GM23338 (cell line): ENCODE measurements at regions not wholly inside any gene's neighbourhood (a gene's known extent, or its start where the extent isn't known, plus 50 kb on each side); places are given as distances from the start of the nearest gene placed in this dataset.

Experiments
- ATAC-seq: fragments of 200-7000 bp; cut with Tn5 transposase; 3 replicates; pipeline ENCODE4 v1.9.1; 2020
- DNase-seq: peaks from one replicate; pipeline ENCODE4 v3.0.0-alpha.2; 2015; ENCODE audit warnings: low spot score
- H2AFZ ChIP-seq: fragments of 200-600 bp; sonication (generic); 2 replicates; pipeline ENCODE4 v1.8.0; 2016; ENCODE audit warnings: antibody characterized with exemption, mild to moderate bottlenecking, moderate library complexity
- H3F3A ChIP-seq: fragments of 200-600 bp; sonication (generic); replicated peaks from 2 replicates; pipeline ENCODE4 v1.8.0; 2017; ENCODE audit warnings: antibody characterized with exemption, mixed run types, low read depth
- H3K27ac ChIP-seq: fragments of 200-600 bp; sonication (generic); 2 replicates; pipeline ENCODE4 v1.6.1; 2016; ENCODE audit warnings: low read depth
- H3K27me3 ChIP-seq: fragments of 200-600 bp; sonication (generic); 2 replicates; pipeline ENCODE4 v1.8.0; 2016; ENCODE audit warnings: mild to moderate bottlenecking, mixed run types, moderate library complexity; ENCODE audit not compliant: insufficient read depth
- H3K36me3 ChIP-seq: fragments of 200-600 bp; sonication (generic); 2 replicates; pipeline ENCODE4 v1.8.0; 2016; ENCODE audit warnings: mild to moderate bottlenecking; ENCODE audit not compliant: insufficient read depth
- H3K4me1 ChIP-seq: fragments of 200-600 bp; sonication (generic); 2 replicates; pipeline ENCODE4 v1.8.0; 2016; ENCODE audit warnings: mild to moderate bottlenecking, moderate library complexity; ENCODE audit not compliant: insufficient read depth
- H3K4me2 ChIP-seq: fragments of 200-600 bp; sonication (generic); 2 replicates; pipeline ENCODE4 v1.7.1; 2017; ENCODE audit warnings: mixed run types
- H3K4me3 ChIP-seq: fragments of 200-600 bp; sonication (generic); 2 replicates; pipeline ENCODE4 v1.6.1; 2016; ENCODE audit warnings: mixed run types
- H3K79me2 ChIP-seq: fragments of 200-600 bp; sonication (generic); replicated peaks from 2 replicates; pipeline ENCODE4 v1.8.0; 2017; ENCODE audit warnings: mild to moderate bottlenecking; ENCODE audit not compliant: insufficient read depth
- H3K9me2 ChIP-seq: fragments of 200-600 bp; sonication (generic); 2 replicates; pipeline ENCODE4 v1.8.0; 2017; ENCODE audit not compliant: insufficient read depth
- H4K20me1 ChIP-seq: fragments of 200-600 bp; sonication (generic); replicated peaks from 2 replicates; pipeline ENCODE4 v1.8.0; 2017; ENCODE audit warnings: mild to moderate bottlenecking; ENCODE audit not compliant: insufficient read depth
- H3K27ac Mint-ChIP-seq: 2 replicates; pipeline ENCODE4 v1.8.0; 2020; ENCODE audit warnings: inconsistent platforms, mild to moderate bottlenecking, moderate library complexity, mixed read lengths
- H3K27me3 Mint-ChIP-seq: 3 replicates; pipeline ENCODE4 v1.8.0; 2022; ENCODE audit warnings: low read depth, mild to moderate bottlenecking, moderate library complexity, mixed read lengths, inconsistent platforms; ENCODE audit not compliant: insufficient read depth, poor library complexity
- H3K36me3 Mint-ChIP-seq: 3 replicates; pipeline ENCODE4 v1.8.0; 2021; ENCODE audit warnings: low read depth, mild to moderate bottlenecking, inconsistent platforms, moderate library complexity, mixed read lengths
- H3K4me1 Mint-ChIP-seq: 3 replicates; pipeline ENCODE4 v1.8.0; 2020; ENCODE audit warnings: mild to moderate bottlenecking, inconsistent platforms, mixed read lengths
- H3K4me3 Mint-ChIP-seq: 3 replicates; pipeline ENCODE4 v1.8.0; 2021; ENCODE audit warnings: moderate library complexity, mild to moderate bottlenecking, inconsistent platforms, mixed read lengths
- H3K9me3 Mint-ChIP-seq: 3 replicates; pipeline ENCODE4 v1.8.0; 2020; ENCODE audit warnings: moderate library complexity, mild to moderate bottlenecking, inconsistent platforms, mixed read lengths
- CREB1 ChIP-seq: fragments of 250-450 bp; sonication (Bioruptor Pico); IDR thresholded peaks from 2 replicates; pipeline ENCODE4 v1.5.0; 2020; ENCODE audit warnings: low read depth, mild to moderate bottlenecking, moderate library complexity
- CTCF ChIP-seq, 2 experiments: fragments of 200-600 bp in 1 of 2; sonication (generic) in 1 of 2; conservative IDR thresholded peaks; 2 replicates each; pipeline versions ENCODE4 v1.5.1 to v1.6.1; 2016 to 2017; ENCODE audit warnings: antibody characterized with exemption in 2 of 2, low read depth in 2 of 2, mild to moderate bottlenecking in 2 of 2, moderate library complexity in 1 of 2
- ETS1 ChIP-seq: IDR thresholded peaks from 2 replicates; pipeline ENCODE4 v1.6.1; 2016; ENCODE audit warnings: antibody characterized with exemption
- EZH2 ChIP-seq: fragments of 200-600 bp; sonication (generic); IDR thresholded peaks from one replicate; pipeline ENCODE4 v1.8.0; 2017; ENCODE audit warnings: antibody characterized with exemption, mild to moderate bottlenecking, low read depth; ENCODE audit not compliant: unreplicated experiment
- EZH2phosphoT487 ChIP-seq: fragments of 200-600 bp; sonication (generic); IDR thresholded peaks from one replicate; pipeline ENCODE4 v1.8.1; 2018; ENCODE audit warnings: antibody characterized with exemption; ENCODE audit not compliant: unreplicated experiment
- JUNB ChIP-seq: IDR thresholded peaks from one replicate; pipeline ENCODE4 v1.6.1; 2016; ENCODE audit warnings: antibody characterized with exemption; ENCODE audit not compliant: unreplicated experiment
- NANOG ChIP-seq: IDR thresholded peaks from 2 replicates; pipeline ENCODE4 v1.6.1; 2016; ENCODE audit warnings: antibody characterized with exemption, borderline replicate concordance
- POLR2AphosphoS5 ChIP-seq: IDR thresholded peaks from 2 replicates; pipeline ENCODE4 v1.6.1; 2016; ENCODE audit warnings: antibody characterized with exemption, low read depth
- REST ChIP-seq: IDR thresholded peaks from one replicate; pipeline ENCODE4 v1.6.1; 2018; ENCODE audit warnings: antibody characterized with exemption; ENCODE audit not compliant: unreplicated experiment
- STAT1 ChIP-seq: IDR thresholded peaks from one replicate; pipeline ENCODE4 v1.6.1; 2016; ENCODE audit warnings: antibody characterized with exemption; ENCODE audit not compliant: unreplicated experiment
- ZNF114 ChIP-seq: fragments of 250-450 bp; sonication (Bioruptor Pico); IDR thresholded peaks from 2 replicates; pipeline ENCODE4 v1.5.0; 2020; ENCODE audit warnings: mild to moderate bottlenecking, moderate library complexity
- ZNF331 ChIP-seq: fragments of 250-450 bp; sonication (Bioruptor Pico); IDR thresholded peaks from 2 replicates; pipeline ENCODE4 v1.5.0; 2020; ENCODE audit warnings: low read depth, mild to moderate bottlenecking, moderate library complexity
- ZNF462 ChIP-seq: fragments of 250-450 bp; sonication (Bioruptor Pico); IDR thresholded peaks from 2 replicates; pipeline ENCODE4 v1.5.0; 2020; ENCODE audit warnings: mild to moderate bottlenecking, moderate library complexity

- H3K4me1 Mint-ChIP-seq = no peaks in the 10 kb centered on the region
- Histone ChIP-seq H3F3A (no peaks in the 10 kb centered on the region), H3K27me3 (no peaks in the 10 kb centered on the region), H3K4me1 (no peaks in the 10 kb centered on the region), H3K4me3 (no peak overlapping the region), H3K27ac (no peak overlapping the region), H3K36me3 (no peaks in the 10 kb centered on the region), H2AFZ (no peak overlapping the region), H3K79me2 (no peaks in the 10 kb centered on the region), H4K20me1 (no peaks in the 10 kb centered on the region), H3K9me2 (no peaks in the 10 kb centered on the region), H3K4me2 (no peak overlapping the region)
- H3K4me3 Mint-ChIP-seq = no peak overlapping the region
- no peaks in the 10 kb centered on the region for H3K9me3 Mint-ChIP-seq
- no peak overlapping the region for H3K27ac Mint-ChIP-seq
- no peaks in the 10 kb centered on the region for H3K36me3 Mint-ChIP-seq
- H3K27me3 Mint-ChIP-seq = no peaks in the 10 kb centered on the region
- TF ChIP-seq EZH2phosphoT487 (no peak), STAT1 (no peak), CREB1 (CRISPR knock-in tag) (no peak), ZNF462 (no peak), NANOG (no peak), ZNF114 (CRISPR knock-in tag) (no peak), POLR2AphosphoS5 (no peak), CTCF (conservative IDR thresholded peaks at IDR 0.05; ENCODE audit: low read depth in 2 of 2) (no peak), ZNF331 (CRISPR knock-in tag) (no peak), JUNB (no peak), EZH2 (no peak), ETS1 (no peak), REST (no peak)
- ATAC-seq (no peak), DNase-seq (no peak)
Observed at GRCh38 chr6:141736104-141736503, 396.6 kb upstream of the GJE1 start.
